A673 (cell line): ENCODE measurements at regions not wholly inside any gene's neighbourhood (a gene's known extent, or its start where the extent isn't known, plus 50 kb on each side); places are given as distances from the start of the nearest gene placed in this dataset.

Experiments used
- EZH2 ChIP-seq: fragments of 200-600 bp; sonication (generic); IDR thresholded peaks from 2 replicates; pipeline ENCODE4 v1.6.1; 2017; ENCODE audit warnings: borderline replicate concordance, low read depth, mild to moderate bottlenecking, mixed read lengths, antibody characterized with exemption, low read length; ENCODE audit not compliant: poor library complexity, severe bottlenecking
- TF ChIP-seq, protein P1 (sequence below): fragments of 300-800, 200-600 bp; sonication (generic); conservative IDR thresholded peaks from 2 replicates; pipeline ENCODE4 v1.5.1; 2017; ENCODE audit warnings: low read depth, mild to moderate bottlenecking, antibody characterized with exemption, low read length, moderate library complexity, mixed read lengths

DNA sequence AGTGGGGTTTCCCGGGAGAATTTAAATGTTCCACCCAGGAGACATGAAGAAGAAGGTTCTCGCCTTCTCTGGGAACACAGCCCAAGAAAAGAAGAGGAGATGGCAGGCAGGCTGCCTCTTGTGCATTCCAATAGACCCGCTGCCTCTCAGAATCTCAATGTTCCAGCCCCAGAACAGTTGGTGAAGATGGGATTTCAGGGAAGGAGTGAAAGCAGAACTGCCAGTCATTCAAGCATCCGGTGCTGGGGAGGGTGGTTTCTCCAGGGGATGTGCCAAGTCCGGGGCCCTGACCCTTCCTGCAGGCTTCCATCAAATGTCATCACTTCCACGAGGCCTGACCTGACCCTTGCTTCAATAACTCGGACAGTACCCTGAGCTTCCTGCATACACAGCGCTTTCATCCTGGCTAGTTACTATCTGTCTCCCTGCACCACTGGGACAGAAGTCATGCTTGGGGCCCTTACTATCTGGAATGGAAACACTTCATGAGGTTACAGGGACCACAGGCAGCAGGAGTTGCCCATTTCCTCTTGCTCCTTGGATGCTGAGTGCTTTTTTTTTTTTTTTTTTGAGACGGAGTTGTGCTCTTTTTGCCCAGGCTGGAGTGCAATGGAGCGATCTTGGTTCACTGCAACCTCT is 386.6 kb upstream of the POU3F1 start:
- TF ChIP-seq, protein P1, sequence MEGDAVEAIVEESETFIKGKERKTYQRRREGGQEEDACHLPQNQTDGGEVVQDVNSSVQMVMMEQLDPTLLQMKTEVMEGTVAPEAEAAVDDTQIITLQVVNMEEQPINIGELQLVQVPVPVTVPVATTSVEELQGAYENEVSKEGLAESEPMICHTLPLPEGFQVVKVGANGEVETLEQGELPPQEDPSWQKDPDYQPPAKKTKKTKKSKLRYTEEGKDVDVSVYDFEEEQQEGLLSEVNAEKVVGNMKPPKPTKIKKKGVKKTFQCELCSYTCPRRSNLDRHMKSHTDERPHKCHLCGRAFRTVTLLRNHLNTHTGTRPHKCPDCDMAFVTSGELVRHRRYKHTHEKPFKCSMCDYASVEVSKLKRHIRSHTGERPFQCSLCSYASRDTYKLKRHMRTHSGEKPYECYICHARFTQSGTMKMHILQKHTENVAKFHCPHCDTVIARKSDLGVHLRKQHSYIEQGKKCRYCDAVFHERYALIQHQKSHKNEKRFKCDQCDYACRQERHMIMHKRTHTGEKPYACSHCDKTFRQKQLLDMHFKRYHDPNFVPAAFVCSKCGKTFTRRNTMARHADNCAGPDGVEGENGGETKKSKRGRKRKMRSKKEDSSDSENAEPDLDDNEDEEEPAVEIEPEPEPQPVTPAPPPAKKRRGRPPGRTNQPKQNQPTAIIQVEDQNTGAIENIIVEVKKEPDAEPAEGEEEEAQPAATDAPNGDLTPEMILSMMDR, result no peak
- TF ChIP-seq EZH2, result no peak
